ENCODE measurements at regions not wholly inside any gene's neighbourhood (a gene's known extent, or its start where the extent isn't known, plus 50 kb on each side); places are given as distances from the start of the nearest gene placed in this dataset.

DNA sequence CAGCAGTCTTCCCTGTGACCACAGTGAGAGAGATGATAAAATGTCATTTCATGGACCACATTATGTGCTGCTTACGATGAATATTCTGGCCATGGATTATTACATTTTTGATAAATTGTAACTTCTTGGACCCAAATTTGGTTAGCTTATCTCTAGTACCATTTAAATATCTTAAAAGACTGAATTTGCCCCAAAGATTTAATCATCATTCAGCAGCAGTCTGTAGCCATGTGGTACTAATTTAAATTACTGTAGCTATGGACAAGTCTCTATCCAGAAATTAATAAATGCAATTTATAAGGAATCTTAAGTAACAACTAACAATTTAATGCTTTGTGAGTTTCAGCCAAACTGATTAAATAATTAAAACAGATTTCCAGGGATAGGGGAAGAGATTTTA, 644.9 kb upstream of the FANCL start:
- intact Hi-C loops (cut with DNase I; ENCODE audit: low total_unique reads): no loop called here
- H3K4me3 ChIP-seq: no peak overlapping the region

DNA sequence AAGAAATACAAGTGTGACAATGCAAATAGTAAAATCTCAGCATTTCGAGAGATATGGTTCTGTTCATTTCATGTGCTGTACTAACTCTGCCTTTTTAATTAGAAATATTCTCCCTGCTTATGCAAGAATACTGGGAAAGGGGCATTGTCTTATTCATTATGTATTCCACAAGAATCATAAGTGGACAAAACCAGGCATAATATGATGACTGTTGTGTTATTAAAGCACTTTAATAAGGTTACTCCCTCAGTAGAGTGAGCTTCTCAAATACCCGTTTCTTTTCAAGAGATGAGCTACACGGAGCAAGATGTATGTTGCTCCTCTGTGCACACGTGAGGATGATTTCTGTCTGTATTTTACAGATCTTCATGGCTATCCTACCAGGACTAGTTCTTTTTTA, 638.7 kb upstream of the FANCL start:
- H3K36me3 ChIP-seq: no peaks in the 10 kb centered on the region
- intact Hi-C loops (cut with DNase I; ENCODE audit: low total_unique reads): no loop called here
- TF ChIP-seq, protein P1, sequence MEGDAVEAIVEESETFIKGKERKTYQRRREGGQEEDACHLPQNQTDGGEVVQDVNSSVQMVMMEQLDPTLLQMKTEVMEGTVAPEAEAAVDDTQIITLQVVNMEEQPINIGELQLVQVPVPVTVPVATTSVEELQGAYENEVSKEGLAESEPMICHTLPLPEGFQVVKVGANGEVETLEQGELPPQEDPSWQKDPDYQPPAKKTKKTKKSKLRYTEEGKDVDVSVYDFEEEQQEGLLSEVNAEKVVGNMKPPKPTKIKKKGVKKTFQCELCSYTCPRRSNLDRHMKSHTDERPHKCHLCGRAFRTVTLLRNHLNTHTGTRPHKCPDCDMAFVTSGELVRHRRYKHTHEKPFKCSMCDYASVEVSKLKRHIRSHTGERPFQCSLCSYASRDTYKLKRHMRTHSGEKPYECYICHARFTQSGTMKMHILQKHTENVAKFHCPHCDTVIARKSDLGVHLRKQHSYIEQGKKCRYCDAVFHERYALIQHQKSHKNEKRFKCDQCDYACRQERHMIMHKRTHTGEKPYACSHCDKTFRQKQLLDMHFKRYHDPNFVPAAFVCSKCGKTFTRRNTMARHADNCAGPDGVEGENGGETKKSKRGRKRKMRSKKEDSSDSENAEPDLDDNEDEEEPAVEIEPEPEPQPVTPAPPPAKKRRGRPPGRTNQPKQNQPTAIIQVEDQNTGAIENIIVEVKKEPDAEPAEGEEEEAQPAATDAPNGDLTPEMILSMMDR (IDR thresholded peaks at IDR 0.05): no peak
- TF ChIP-seq POLR2A (IDR thresholded peaks at IDR 0.05) (no peak), POLR2AphosphoS5 (IDR thresholded peaks at IDR 0.05) (no peak)
- no peak overlapping the region for H3K4me3 ChIP-seq
- no peak overlapping the region for H3K27ac ChIP-seq
- no peaks in the 10 kb centered on the region for H3K27me3 ChIP-seq
- no peaks in the 10 kb centered on the region for H3K4me1 ChIP-seq
- DNase-seq (ENCODE audit: low spot score in 2 of 2): no peak
- no peaks in the 10 kb centered on the region for H3K9me3 ChIP-seq

More for the DNA sequence above, 644.9 kb upstream of the FANCL start:
- no peak for DNase-seq (ENCODE audit: low spot score in 2 of 2)
- no peaks in the 10 kb centered on the region for H3K27me3 ChIP-seq
- TF ChIP-seq, protein P1 (IDR thresholded peaks at IDR 0.05): no peak
- TF ChIP-seq POLR2A (IDR thresholded peaks at IDR 0.05): no peak
- TF ChIP-seq POLR2AphosphoS5 (IDR thresholded peaks at IDR 0.05): no peak
- H3K36me3 ChIP-seq: no peaks in the 10 kb centered on the region
- H3K9me3 ChIP-seq: no peaks in the 10 kb centered on the region
- no peaks in the 10 kb centered on the region for H3K4me1 ChIP-seq
- H3K27ac ChIP-seq: no peak overlapping the region

DNA sequence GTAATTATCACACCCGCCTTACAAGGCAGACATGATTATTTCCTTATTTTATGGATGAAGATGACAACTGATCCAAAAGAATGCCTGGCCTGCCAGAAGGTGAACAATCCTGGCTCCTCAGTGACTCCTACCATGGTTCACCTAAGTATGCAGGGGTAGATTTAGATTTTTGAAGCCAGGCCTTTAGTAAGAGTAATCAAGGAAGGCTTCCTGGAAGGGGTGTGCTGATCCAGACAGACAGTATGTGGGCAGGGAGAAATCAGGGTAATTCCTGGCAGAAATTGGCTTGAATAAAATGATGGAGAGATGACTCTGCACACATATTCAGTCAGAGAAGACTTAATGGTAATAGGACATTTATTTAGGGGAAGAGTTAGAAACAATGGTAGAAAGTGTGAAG, 637.7 kb upstream of the FANCL start:
- Histone ChIP-seq H3K27me3 (no peaks in the 10 kb centered on the region), H3K9me3 (no peaks in the 10 kb centered on the region), H3K4me1 (no peaks in the 10 kb centered on the region), H3K36me3 (no peaks in the 10 kb centered on the region), H3K27ac (no peak overlapping the region), H3K4me3 (no peak overlapping the region)
- intact Hi-C loops (cut with DNase I; ENCODE audit: low total_unique reads): no loop called here
- TF ChIP-seq POLR2A (IDR thresholded peaks at IDR 0.05) (no peak), POLR2AphosphoS5 (IDR thresholded peaks at IDR 0.05) (no peak)
- TF ChIP-seq, protein P1 (IDR thresholded peaks at IDR 0.05): no peak
- DNase-seq (ENCODE audit: low spot score in 2 of 2): no peak

DNA sequence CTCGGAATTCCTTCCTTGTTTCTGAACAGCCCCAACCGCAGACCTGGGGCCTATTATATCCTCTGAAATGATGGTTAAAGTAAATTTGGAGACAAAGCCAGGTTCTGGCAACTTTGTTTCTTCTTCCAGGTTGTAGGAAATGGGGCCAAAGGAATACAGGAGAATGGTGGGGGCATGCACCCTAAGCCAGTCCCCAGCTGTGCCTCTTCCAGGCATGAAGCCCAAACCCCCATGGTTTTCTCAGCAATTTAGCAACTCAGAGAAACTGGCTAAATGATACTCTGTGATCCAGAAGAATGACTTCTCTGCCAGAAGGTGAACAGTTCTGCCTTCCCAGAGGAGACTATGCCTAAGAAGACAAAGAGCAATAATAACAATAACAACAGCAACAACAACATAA, 635.0 kb upstream of the FANCL start:
- no peaks in the 10 kb centered on the region for H3K36me3 ChIP-seq
- DNase-seq (ENCODE audit: low spot score in 2 of 2): no peak
- intact Hi-C loops (cut with DNase I; ENCODE audit: low total_unique reads): no loop called here
- H3K4me1 ChIP-seq: no peaks in the 10 kb centered on the region
- H3K27ac ChIP-seq: no peak overlapping the region
- no peaks in the 10 kb centered on the region for H3K27me3 ChIP-seq
- H3K4me3 ChIP-seq: no peak overlapping the region
- H3K9me3 ChIP-seq: no peaks in the 10 kb centered on the region
- TF ChIP-seq POLR2AphosphoS5 (IDR thresholded peaks at IDR 0.05) (no peak), POLR2A (IDR thresholded peaks at IDR 0.05) (no peak)
- TF ChIP-seq, protein P1 (IDR thresholded peaks at IDR 0.05): no peak

DNA sequence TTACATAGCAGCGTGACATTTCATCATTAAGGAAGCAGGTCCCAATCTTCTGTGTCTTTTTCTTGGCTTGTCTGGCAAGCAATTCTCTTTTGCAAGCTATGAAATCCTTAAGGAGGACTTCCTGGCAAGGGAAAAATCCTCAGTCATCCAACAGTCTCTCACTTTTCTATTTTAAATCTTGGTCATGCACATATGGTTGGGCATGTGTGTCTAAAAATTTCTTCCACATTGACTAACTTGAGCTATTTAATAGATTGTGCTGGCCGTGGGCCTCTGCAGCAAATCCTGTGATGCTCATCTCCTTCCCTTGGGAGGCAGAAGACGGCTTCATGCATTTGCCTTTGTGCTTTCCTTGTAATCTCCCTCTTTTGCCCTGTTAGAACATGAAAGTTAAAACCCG, 634.3 kb upstream of the FANCL start:
- Histone ChIP-seq H3K4me1 (no peaks in the 10 kb centered on the region), H3K27ac (no peak overlapping the region), H3K9me3 (no peaks in the 10 kb centered on the region), H3K36me3 (no peaks in the 10 kb centered on the region), H3K4me3 (no peak overlapping the region), H3K27me3 (no peaks in the 10 kb centered on the region)
- intact Hi-C loops (cut with DNase I; ENCODE audit: low total_unique reads): no loop called here
- TF ChIP-seq, protein P1 (IDR thresholded peaks at IDR 0.05): no peak
- TF ChIP-seq POLR2AphosphoS5 (IDR thresholded peaks at IDR 0.05) (no peak), POLR2A (IDR thresholded peaks at IDR 0.05) (no peak)
- no peak for DNase-seq (ENCODE audit: low spot score in 2 of 2)
